ENCODE measurements at regions not wholly inside any gene's neighbourhood (a gene's known extent, or its start where the extent isn't known, plus 50 kb on each side); places are given as distances from the start of the nearest gene placed in this dataset.
"Not testable (repeated sequence)": the region's sequence is repeated elsewhere in the genome, so short reads cannot be mapped to it uniquely, and the experiment has no call there.

GRCh38 chr7:97419898-97420297 lies 302.4 kb downstream of the SDHAF3 start:
- no peak overlapping the region for H3K4me3 ChIP-seq (ENCODE audit: low read depth, low read length)
- H3K27ac ChIP-seq (ENCODE audit: low read depth, low read length) = no peak overlapping the region
- no peaks in the 10 kb centered on the region for H3K36me3 ChIP-seq (ENCODE audit: insufficient read depth, low read length)
- no peaks in the 10 kb centered on the region for H3K4me1 ChIP-seq (ENCODE audit: control insufficient read depth, insufficient read depth, low read length, unreplicated experiment)
- H2AFZ ChIP-seq (ENCODE audit: low read length, unreplicated experiment) = no peak overlapping the region
- no peaks in the 10 kb centered on the region for H3K79me2 ChIP-seq (ENCODE audit: control insufficient read depth, insufficient read depth, low read length, unreplicated experiment)
- H3K27me3 ChIP-seq (ENCODE audit: insufficient read depth, low read length) = no peaks in the 10 kb centered on the region; the same call in none of the 2 replicates

DNA sequence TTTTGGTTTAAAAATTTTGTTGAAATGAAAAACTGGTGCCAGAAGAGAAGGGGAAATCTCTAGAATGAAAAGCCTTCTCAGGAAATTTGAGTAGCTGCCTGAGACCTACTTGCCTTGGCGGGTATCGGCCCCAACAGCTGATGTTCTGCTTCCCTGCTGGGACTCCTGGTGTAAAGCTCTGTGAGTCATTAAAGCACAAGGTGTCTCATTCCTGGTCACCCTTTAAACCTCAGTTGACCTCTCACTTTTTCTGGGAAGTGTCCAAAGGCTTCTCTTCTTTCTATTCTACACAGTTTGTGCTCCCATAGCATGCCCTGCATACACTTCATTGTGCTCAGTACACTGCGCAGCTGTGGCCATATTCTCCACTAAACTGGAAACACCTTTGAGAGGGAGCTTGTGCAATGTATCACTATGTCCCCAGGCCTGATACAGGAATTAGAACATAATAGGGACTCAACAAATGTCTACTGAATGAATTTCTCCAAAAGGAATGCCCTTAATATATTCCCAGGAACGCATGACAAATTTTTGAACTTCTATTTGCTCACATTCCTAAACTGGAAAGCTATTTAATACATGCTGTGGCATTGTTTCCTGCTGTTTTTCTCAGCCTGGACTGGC lies 303.9 kb downstream of the SDHAF3 start:
- Histone ChIP-seq H3K27me3 (ENCODE audit: insufficient read depth, low read length) (no peaks in the 10 kb centered on the region; the same call in none of the 2 replicates), H3K4me3 (ENCODE audit: low read depth, low read length) (no peak overlapping the region)

GRCh38 chr7:97422046-97422445 lies 304.5 kb downstream of the SDHAF3 start:
- H3K27ac ChIP-seq (ENCODE audit: low read depth, low read length) = no peak overlapping the region
- H3K36me3 ChIP-seq (ENCODE audit: insufficient read depth, low read length) = no peaks in the 10 kb centered on the region
- no peaks in the 10 kb centered on the region for H3K4me1 ChIP-seq (ENCODE audit: control insufficient read depth, insufficient read depth, low read length, unreplicated experiment)
- H3K4me3 ChIP-seq (ENCODE audit: low read depth, low read length) = no peak overlapping the region
- H3K27me3 ChIP-seq (ENCODE audit: insufficient read depth, low read length) = no peaks in the 10 kb centered on the region; the same call in none of the 2 replicates
- no peaks in the 10 kb centered on the region for H3K79me2 ChIP-seq (ENCODE audit: control insufficient read depth, insufficient read depth, low read length, unreplicated experiment)
- no peak overlapping the region for H2AFZ ChIP-seq (ENCODE audit: low read length, unreplicated experiment)

More for the DNA sequence above, 303.9 kb downstream of the SDHAF3 start:
- no peaks in the 10 kb centered on the region for H3K79me2 ChIP-seq (ENCODE audit: control insufficient read depth, insufficient read depth, low read length, unreplicated experiment)
- no peaks in the 10 kb centered on the region for H3K4me1 ChIP-seq (ENCODE audit: control insufficient read depth, insufficient read depth, low read length, unreplicated experiment)
- H2AFZ ChIP-seq (ENCODE audit: low read length, unreplicated experiment) = no peak overlapping the region
- no peaks in the 10 kb centered on the region for H3K36me3 ChIP-seq (ENCODE audit: insufficient read depth, low read length)
- H3K27ac ChIP-seq (ENCODE audit: low read depth, low read length) = no peak overlapping the region

DNA sequence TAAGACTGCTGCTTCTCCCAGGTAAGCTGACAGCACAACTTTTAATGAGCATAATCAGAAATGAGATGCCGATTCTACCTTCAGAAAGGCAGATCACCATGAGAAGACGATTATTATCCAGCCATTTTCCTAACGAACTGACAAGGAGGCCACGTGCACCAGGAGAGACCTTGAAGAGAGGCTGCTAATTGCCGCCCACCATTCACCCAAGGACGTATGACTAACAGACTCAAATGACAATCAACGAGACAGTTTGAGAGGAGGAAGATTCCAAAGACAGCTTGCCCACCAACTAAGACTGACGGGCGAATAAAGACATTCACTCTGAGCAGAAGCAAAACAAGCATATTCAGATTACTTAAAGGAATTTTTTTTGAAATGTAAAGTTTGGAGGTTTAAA lies 301.9 kb upstream of the TAC1 start:
- H2AFZ ChIP-seq (ENCODE audit: low read length, unreplicated experiment) = no peak overlapping the region
- H3K27ac ChIP-seq (ENCODE audit: low read depth, low read length) = no peak overlapping the region
- no peaks in the 10 kb centered on the region for H3K4me1 ChIP-seq (ENCODE audit: control insufficient read depth, insufficient read depth, low read length, unreplicated experiment)

GRCh38 chr7:97439637-97440214 lies 292.2 kb upstream of the TAC1 start:
- Histone ChIP-seq H2AFZ (ENCODE audit: low read length, unreplicated experiment) (no peak overlapping the region), H3K36me3 (ENCODE audit: insufficient read depth, low read length) (no peaks in the 10 kb centered on the region), H3K4me1 (ENCODE audit: control insufficient read depth, insufficient read depth, low read length, unreplicated experiment) (no peaks in the 10 kb centered on the region), H3K27ac (ENCODE audit: low read depth, low read length) (no peak overlapping the region), H3K4me3 (ENCODE audit: low read depth, low read length) (no peak overlapping the region), H3K27me3 (ENCODE audit: insufficient read depth, low read length) (peaks cover 12% of the 10 kb centered on the region; the same call in 1 of the 2 replicates), H3K79me2 (ENCODE audit: control insufficient read depth, insufficient read depth, low read length, unreplicated experiment) (no peaks in the 10 kb centered on the region)

More for the DNA sequence above, 301.9 kb upstream of the TAC1 start:
- Histone ChIP-seq H3K36me3 (ENCODE audit: insufficient read depth, low read length) (no peaks in the 10 kb centered on the region), H3K79me2 (ENCODE audit: control insufficient read depth, insufficient read depth, low read length, unreplicated experiment) (no peaks in the 10 kb centered on the region), H3K27me3 (ENCODE audit: insufficient read depth, low read length) (peaks cover 8% of the 10 kb centered on the region; the same call in 1 of the 2 replicates), H3K4me3 (ENCODE audit: low read depth, low read length) (no peak overlapping the region)

DNA sequence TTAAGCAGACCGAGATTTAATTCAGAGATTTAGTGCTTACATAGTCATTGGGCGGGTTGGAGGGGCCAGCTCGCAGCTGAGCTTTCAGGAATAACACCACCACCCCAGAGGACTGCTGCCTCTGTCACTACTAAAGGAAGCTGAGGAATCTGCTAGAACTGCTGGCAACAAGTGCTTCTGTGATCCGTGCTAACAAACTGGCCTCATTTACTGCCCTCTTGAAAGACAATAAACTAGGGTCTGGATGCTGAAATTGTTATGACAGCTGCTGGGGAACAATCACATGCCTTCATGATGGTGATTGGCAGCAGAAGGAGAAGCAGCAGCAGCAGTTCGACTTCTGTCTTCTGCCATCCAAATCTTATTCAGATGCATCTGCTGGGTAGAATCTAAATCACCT lies 285.5 kb upstream of the TAC1 start:
- 0 out of 2 replicates have a peak, but pooled peaks cover 4% of the 10 kb centered on the region for H3K27me3 ChIP-seq (ENCODE audit: insufficient read depth, low read length)
- no peak overlapping the region for H2AFZ ChIP-seq (ENCODE audit: low read length, unreplicated experiment)
- H3K4me1 ChIP-seq (ENCODE audit: control insufficient read depth, insufficient read depth, low read length, unreplicated experiment) = no peaks in the 10 kb centered on the region
- no peaks in the 10 kb centered on the region for H3K79me2 ChIP-seq (ENCODE audit: control insufficient read depth, insufficient read depth, low read length, unreplicated experiment)
- H3K4me3 ChIP-seq (ENCODE audit: low read depth, low read length) = no peak overlapping the region
- no peaks in the 10 kb centered on the region for H3K36me3 ChIP-seq (ENCODE audit: insufficient read depth, low read length)
- no peak overlapping the region for H3K27ac ChIP-seq (ENCODE audit: low read depth, low read length)

DNA sequence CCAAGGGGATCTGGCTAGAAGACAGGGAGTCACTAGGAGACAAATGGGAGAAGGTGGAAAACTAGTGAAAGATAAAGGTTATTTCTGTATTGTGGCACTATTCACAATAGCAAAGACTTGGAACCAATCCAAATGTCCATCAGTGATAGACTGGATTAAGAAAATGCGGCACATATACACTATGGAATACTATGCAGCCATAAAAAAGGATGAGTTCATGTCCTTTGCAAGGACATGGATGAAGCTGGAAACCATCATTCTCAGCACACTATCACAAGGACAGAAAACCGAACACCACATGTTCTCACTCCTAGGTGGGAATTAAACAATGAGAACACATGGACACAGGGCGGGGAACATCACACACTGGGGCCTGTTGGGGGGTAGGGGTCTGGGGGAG lies 282.4 kb upstream of the TAC1 start:
- H3K36me3 ChIP-seq (ENCODE audit: insufficient read depth, low read length); H3K27ac ChIP-seq (ENCODE audit: low read depth, low read length); H3K4me3 ChIP-seq (ENCODE audit: low read depth, low read length); H3K27me3 ChIP-seq (ENCODE audit: insufficient read depth, low read length); H3K4me1 ChIP-seq (ENCODE audit: control insufficient read depth, insufficient read depth, low read length, unreplicated experiment); H3K79me2 ChIP-seq (ENCODE audit: control insufficient read depth, insufficient read depth, low read length, unreplicated experiment); H2AFZ ChIP-seq (ENCODE audit: low read length, unreplicated experiment): not testable (repeated sequence)

GRCh38 chr7:97450516-97450915 lies 281.4 kb upstream of the TAC1 start:
- Histone ChIP-seq H2AFZ (ENCODE audit: low read length, unreplicated experiment) (no peak overlapping the region), H3K4me1 (ENCODE audit: control insufficient read depth, insufficient read depth, low read length, unreplicated experiment) (no peaks in the 10 kb centered on the region), H3K4me3 (ENCODE audit: low read depth, low read length) (no peak overlapping the region), H3K79me2 (ENCODE audit: control insufficient read depth, insufficient read depth, low read length, unreplicated experiment) (no peaks in the 10 kb centered on the region), H3K27ac (ENCODE audit: low read depth, low read length) (no peak overlapping the region), H3K36me3 (ENCODE audit: insufficient read depth, low read length) (no peaks in the 10 kb centered on the region), H3K27me3 (ENCODE audit: insufficient read depth, low read length) (0 out of 2 replicates have a peak, but pooled peaks cover 4% of the 10 kb centered on the region)

GRCh38 chr7:97454636-97455035 lies 277.2 kb upstream of the TAC1 start:
- H3K4me1 ChIP-seq (ENCODE audit: control insufficient read depth, insufficient read depth, low read length, unreplicated experiment) = no peaks in the 10 kb centered on the region
- no peak overlapping the region for H3K27ac ChIP-seq (ENCODE audit: low read depth, low read length)
- no peak overlapping the region for H2AFZ ChIP-seq (ENCODE audit: low read length, unreplicated experiment)
- H3K4me3 ChIP-seq (ENCODE audit: low read depth, low read length) = no peak overlapping the region
- no peaks in the 10 kb centered on the region for H3K36me3 ChIP-seq (ENCODE audit: insufficient read depth, low read length)
- H3K27me3 ChIP-seq (ENCODE audit: insufficient read depth, low read length) = no peaks in the 10 kb centered on the region
- H3K79me2 ChIP-seq (ENCODE audit: control insufficient read depth, insufficient read depth, low read length, unreplicated experiment) = no peaks in the 10 kb centered on the region

GRCh38 chr7:97457054-97457453 lies 274.8 kb upstream of the TAC1 start:
- Histone ChIP-seq H3K79me2 (ENCODE audit: control insufficient read depth, insufficient read depth, low read length, unreplicated experiment) (no peaks in the 10 kb centered on the region), H3K27ac (ENCODE audit: low read depth, low read length) (no peak overlapping the region), H3K4me1 (ENCODE audit: control insufficient read depth, insufficient read depth, low read length, unreplicated experiment) (no peaks in the 10 kb centered on the region), H3K36me3 (ENCODE audit: insufficient read depth, low read length) (no peaks in the 10 kb centered on the region), H2AFZ (ENCODE audit: low read length, unreplicated experiment) (no peak overlapping the region), H3K27me3 (ENCODE audit: insufficient read depth, low read length) (no peaks in the 10 kb centered on the region), H3K4me3 (ENCODE audit: low read depth, low read length) (no peak overlapping the region)

DNA sequence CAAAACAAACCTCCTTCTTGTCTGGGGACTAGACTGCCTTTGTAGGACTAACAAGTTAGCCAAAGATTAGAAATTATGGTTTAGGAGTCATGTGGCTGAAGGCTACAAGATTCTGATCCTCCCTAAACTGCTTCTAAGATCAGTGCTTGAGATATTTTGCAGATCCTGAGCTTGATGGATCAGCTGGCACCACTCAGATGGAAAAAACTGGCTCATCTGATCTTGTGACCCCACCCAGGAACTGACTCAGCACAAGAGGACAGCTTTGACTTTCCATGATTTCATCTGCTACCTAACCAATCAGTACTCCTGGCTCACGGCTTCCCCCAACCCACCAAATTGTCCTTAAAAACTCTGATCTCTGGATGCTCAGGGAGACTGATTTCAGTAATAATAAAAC lies 271.5 kb upstream of the TAC1 start:
- H2AFZ ChIP-seq (ENCODE audit: low read length, unreplicated experiment) = no peak overlapping the region
- no peaks in the 10 kb centered on the region for H3K79me2 ChIP-seq (ENCODE audit: control insufficient read depth, insufficient read depth, low read length, unreplicated experiment)
- no peaks in the 10 kb centered on the region for H3K4me1 ChIP-seq (ENCODE audit: control insufficient read depth, insufficient read depth, low read length, unreplicated experiment)
- no peak overlapping the region for H3K27ac ChIP-seq (ENCODE audit: low read depth, low read length)
- H3K36me3 ChIP-seq (ENCODE audit: insufficient read depth, low read length) = no peaks in the 10 kb centered on the region
- peaks cover 8% of the 10 kb centered on the region; the same call in 1 of the 2 replicates for H3K27me3 ChIP-seq (ENCODE audit: insufficient read depth, low read length)
- no peak overlapping the region for H3K4me3 ChIP-seq (ENCODE audit: low read depth, low read length)

Data from ACC112 (cell line).